Nephron (organoid): ENCODE measurements at regions not wholly inside any gene's neighbourhood (a gene's known extent, or its start where the extent isn't known, plus 50 kb on each side); places are given as distances from the start of the nearest gene placed in this dataset.

ENCODE experiments used
- H3K27ac Mint-ChIP-seq, 3 experiments: 2 replicates each; pipeline ENCODE4 v1.8.0; 2020; ENCODE audit warnings: mixed read lengths in 3 of 3, mild to moderate bottlenecking in 2 of 3, moderate library complexity in 1 of 3
- H3K27me3 Mint-ChIP-seq: 2 replicates; pipeline ENCODE4 v1.8.0; 2021; ENCODE audit warnings: low read depth, mild to moderate bottlenecking, moderate library complexity, mixed read lengths
- H3K36me3 Mint-ChIP-seq: 2 replicates; pipeline ENCODE4 v1.8.0; 2020; ENCODE audit warnings: low read depth, mixed read lengths
- H3K4me1 Mint-ChIP-seq: 2 replicates; pipeline ENCODE4 v1.8.0; 2020; ENCODE audit warnings: mixed read lengths
- H3K4me3 Mint-ChIP-seq, 3 experiments: 2 replicates each; pipeline ENCODE4 v1.8.0; 2020; ENCODE audit warnings: mild to moderate bottlenecking in 3 of 3, mixed read lengths in 3 of 3, moderate library complexity in 2 of 3
- H3K9me3 Mint-ChIP-seq: 2 replicates; pipeline ENCODE4 v1.8.0; 2020; ENCODE audit warnings: mixed read lengths
- TF ChIP-seq, protein P1 (sequence below), 3 experiments: fragments of 200-600 bp; sonication (generic); IDR thresholded peaks; one replicate each; pipeline ENCODE4 v1.5.0; 2021; ENCODE audit warnings: antibody characterized with exemption in 3 of 3; ENCODE audit not compliant: unreplicated experiment in 3 of 3

DNA sequence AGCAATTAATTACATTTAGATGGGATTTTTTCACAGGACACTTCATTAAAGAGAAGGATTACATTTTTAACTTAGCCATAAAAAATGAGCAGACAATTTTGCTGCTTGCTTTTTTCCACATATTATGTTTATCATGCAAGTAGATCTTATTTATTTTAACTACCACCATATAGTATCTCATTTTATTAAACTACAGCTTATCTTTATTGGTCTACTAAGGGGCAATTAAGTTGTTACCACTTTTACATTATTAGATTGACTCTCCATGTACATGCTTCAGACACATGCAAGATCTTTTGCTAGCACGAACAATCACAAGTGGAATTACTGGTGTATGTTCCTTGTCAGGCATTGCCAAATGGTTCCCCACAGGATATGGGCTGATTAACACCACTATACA lies 99.8 kb upstream of the NFIA start:
- TF ChIP-seq, protein P1, sequence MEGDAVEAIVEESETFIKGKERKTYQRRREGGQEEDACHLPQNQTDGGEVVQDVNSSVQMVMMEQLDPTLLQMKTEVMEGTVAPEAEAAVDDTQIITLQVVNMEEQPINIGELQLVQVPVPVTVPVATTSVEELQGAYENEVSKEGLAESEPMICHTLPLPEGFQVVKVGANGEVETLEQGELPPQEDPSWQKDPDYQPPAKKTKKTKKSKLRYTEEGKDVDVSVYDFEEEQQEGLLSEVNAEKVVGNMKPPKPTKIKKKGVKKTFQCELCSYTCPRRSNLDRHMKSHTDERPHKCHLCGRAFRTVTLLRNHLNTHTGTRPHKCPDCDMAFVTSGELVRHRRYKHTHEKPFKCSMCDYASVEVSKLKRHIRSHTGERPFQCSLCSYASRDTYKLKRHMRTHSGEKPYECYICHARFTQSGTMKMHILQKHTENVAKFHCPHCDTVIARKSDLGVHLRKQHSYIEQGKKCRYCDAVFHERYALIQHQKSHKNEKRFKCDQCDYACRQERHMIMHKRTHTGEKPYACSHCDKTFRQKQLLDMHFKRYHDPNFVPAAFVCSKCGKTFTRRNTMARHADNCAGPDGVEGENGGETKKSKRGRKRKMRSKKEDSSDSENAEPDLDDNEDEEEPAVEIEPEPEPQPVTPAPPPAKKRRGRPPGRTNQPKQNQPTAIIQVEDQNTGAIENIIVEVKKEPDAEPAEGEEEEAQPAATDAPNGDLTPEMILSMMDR (IDR thresholded peaks at IDR 0.05; ENCODE audit: unreplicated experiment in 3 of 3): no peak
- no peaks in the 10 kb centered on the region for H3K36me3 Mint-ChIP-seq
- H3K9me3 Mint-ChIP-seq: no peaks in the 10 kb centered on the region
- H3K27me3 Mint-ChIP-seq: no peaks in the 10 kb centered on the region
- H3K27ac Mint-ChIP-seq: peak overlapping the region; percentile 11 to 90 (median 80)
- H3K4me1 Mint-ChIP-seq: peaks cover 27% of the 10 kb centered on the region
- no peak overlapping the region for H3K4me3 Mint-ChIP-seq

DNA sequence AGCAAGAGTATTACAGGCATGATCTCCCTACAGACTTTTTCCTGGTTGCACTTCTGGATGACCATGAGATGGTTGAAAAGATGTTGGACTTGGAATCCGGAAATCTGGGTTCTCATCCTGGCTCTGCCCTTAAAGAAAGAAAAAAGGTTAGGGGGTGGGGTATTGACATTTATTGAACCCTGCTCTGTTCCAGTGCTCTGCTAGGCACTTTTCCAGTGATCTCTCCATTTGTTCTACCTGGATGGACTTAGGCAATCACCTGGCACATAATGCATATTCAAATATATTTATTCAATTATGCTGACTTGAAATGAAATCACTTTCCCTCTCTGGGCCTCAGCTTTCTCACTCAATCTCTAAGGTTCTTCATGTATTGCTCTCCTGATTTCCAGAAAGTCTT lies 101.0 kb upstream of the NFIA start:
- Mint-ChIP-seq H3K4me1 (peaks cover 27% of the 10 kb centered on the region), H3K27ac (no peak overlapping the region)

DNA sequence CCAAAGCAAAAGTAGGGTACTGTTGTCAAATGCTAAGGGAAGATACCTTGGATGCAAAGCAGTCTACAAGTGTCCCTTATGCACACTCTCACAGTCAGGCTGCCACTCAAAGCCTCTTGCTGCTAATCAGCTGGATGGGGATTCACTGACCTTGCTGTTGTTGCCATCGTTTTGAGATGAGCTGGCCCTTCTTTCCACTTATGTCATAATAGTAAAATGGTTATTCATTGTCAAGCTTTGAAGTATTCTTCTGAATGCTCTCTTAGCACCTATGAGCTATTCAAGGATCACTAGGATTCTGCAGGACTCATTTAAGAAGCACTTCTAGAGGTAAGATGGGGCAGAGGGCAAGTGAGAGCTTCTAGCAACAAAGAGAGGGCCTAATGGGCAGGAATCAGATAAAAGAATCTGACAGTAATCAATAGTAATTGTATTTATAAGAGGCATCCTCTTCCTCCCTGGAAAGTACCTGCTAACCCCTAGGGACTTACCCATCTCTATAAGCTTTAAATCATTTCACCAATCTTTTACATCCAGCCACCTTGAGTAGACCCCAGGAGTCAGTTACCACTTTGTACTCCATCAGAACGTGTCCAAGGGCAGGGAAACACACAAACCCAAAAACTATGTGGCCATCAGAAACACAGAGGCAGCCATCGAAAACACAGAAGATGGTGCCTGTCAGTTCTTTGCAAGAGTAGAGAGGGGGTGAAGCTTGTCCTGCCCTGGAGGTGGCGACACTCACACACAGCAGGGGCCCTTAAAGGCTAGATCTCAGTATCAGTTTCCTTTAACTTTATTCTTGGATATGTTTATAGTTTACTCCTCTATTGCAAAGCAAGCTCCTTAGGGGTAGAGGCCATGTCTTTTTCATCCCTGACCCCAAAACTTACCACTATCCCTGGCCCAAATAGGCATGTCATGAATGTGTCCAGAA lies 103.7 kb upstream of the NFIA start:
- TF ChIP-seq, protein P1 (IDR thresholded peaks at IDR 0.05; ENCODE audit: unreplicated experiment in 3 of 3): peak in 2 of 3 experiments; percentile 40 to 49
- H3K9me3 Mint-ChIP-seq: no peaks in the 10 kb centered on the region
- no peak overlapping the region for H3K4me3 Mint-ChIP-seq
- H3K36me3 Mint-ChIP-seq: no peaks in the 10 kb centered on the region
- H3K27ac Mint-ChIP-seq: peak overlapping the region in 1 of 3 experiments; percentile 38
- peaks cover 13% of the 10 kb centered on the region for H3K4me1 Mint-ChIP-seq
- peaks cover 4% of the 10 kb centered on the region for H3K27me3 Mint-ChIP-seq

More for the DNA sequence above, 101.0 kb upstream of the NFIA start:
- TF ChIP-seq, protein P1 (IDR thresholded peaks at IDR 0.05; ENCODE audit: unreplicated experiment in 3 of 3): no peak
- H3K4me3 Mint-ChIP-seq: no peak overlapping the region
- no peaks in the 10 kb centered on the region for H3K27me3 Mint-ChIP-seq
- H3K36me3 Mint-ChIP-seq: no peaks in the 10 kb centered on the region
- no peaks in the 10 kb centered on the region for H3K9me3 Mint-ChIP-seq

DNA sequence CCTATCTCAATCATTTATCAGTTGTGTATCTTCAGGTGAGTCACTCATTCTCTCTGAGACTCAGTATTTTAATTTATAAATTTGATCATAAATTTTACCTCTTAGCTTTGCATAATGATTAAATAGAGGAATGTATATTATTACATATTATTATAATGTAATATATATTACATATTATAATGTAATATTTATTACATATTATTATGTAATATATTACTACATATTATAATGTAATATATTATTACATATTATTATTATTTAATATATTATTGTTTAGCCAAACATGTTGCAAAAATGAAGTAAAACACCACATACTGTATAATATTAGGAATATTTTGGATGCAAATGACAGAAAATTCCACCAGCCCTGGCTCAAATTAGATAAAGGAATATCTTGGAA lies 104.7 kb upstream of the NFIA start:
- TF ChIP-seq, protein P1 (IDR thresholded peaks at IDR 0.05; ENCODE audit: unreplicated experiment in 3 of 3): no peak
- H3K4me3 Mint-ChIP-seq: no peak overlapping the region
- peaks cover 4% of the 10 kb centered on the region for H3K27me3 Mint-ChIP-seq
- peaks cover 6% of the 10 kb centered on the region for H3K4me1 Mint-ChIP-seq
- no peaks in the 10 kb centered on the region for H3K36me3 Mint-ChIP-seq
- H3K9me3 Mint-ChIP-seq: no peaks in the 10 kb centered on the region
- no peak overlapping the region for H3K27ac Mint-ChIP-seq

DNA sequence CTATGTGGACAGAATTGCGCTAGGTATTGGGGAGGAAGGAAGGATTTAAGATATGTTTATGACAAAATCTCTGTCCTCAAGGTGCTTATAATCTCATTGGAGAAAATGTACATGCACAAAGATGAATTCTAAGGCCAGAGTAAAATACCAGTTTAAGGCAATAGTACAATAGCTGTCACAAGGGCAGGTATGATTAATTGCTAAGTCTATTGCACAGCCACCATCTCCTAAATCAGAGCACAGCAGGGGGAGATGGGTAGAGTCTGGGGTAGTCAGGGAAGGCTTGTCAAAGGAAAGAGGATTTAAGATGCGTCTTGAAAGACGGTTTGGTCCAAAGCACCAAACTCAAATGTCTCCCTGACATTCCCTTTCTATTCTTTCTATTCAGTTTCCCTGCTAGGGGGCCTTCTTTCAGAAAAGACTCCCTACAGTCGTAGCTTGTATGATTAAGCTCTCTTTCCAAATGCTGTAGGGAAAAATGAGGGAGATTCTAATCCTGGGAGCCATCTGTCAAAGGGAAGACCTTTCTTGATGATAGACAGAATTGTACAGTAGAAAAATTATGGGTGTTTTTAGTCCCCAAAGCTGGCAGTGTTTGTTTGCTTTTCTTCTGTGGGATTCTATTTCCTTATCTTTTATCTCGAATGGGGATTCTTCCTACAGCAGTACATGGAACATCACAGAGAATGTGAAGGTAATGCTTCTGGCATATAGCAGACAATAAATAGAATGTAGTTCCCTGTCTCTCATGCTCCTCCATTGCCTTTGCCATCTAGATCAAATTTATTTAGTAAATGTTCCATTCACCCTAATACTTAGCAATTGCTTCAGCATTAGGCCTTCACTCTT lies 107.6 kb upstream of the NFIA start:
- H3K36me3 Mint-ChIP-seq: no peaks in the 10 kb centered on the region
- H3K9me3 Mint-ChIP-seq: no peaks in the 10 kb centered on the region
- TF ChIP-seq, protein P1 (IDR thresholded peaks at IDR 0.05; ENCODE audit: unreplicated experiment in 3 of 3): no peak
- H3K27me3 Mint-ChIP-seq: peaks cover 9% of the 10 kb centered on the region
- peaks cover 22% of the 10 kb centered on the region for H3K4me1 Mint-ChIP-seq
- no peak overlapping the region for H3K27ac Mint-ChIP-seq
- no peak overlapping the region for H3K4me3 Mint-ChIP-seq
